ENCODE measurements at regions not wholly inside any gene's neighbourhood (a gene's known extent, or its start where the extent isn't known, plus 50 kb on each side); places are given as distances from the start of the nearest gene placed in this dataset.
"Not testable (repeated sequence)": the region's sequence is repeated elsewhere in the genome, so short reads cannot be mapped to it uniquely, and the experiment has no call there.

- no peaks in the 10 kb centered on the region for H3K4me1 Mint-ChIP-seq
- no peak for DNase-seq
- peaks cover 2% of the 10 kb centered on the region for H3K9me3 Mint-ChIP-seq
- H3K27me3 Mint-ChIP-seq: no peaks in the 10 kb centered on the region
- ChIA-PET POLR2A (no interaction called here), CTCF (no interaction called here)
- no peaks in the 10 kb centered on the region for H3K36me3 Mint-ChIP-seq (ENCODE audit: low read depth)
- no peak overlapping the region for H3K4me3 Mint-ChIP-seq
- H3K27ac Mint-ChIP-seq: no peak overlapping the region
These were observed 583.3 kb downstream of the TENT5A start for GRCh38 chr6:81169166-81169565.

GRCh38 chr6:81166770-81167169 lies 585.7 kb downstream of the TENT5A start:
- Mint-ChIP-seq H3K4me3 (no peak overlapping the region), H3K9me3 (peaks cover 2% of the 10 kb centered on the region), H3K27me3 (no peaks in the 10 kb centered on the region), H3K27ac (no peak overlapping the region), H3K36me3 (ENCODE audit: low read depth) (no peaks in the 10 kb centered on the region), H3K4me1 (no peaks in the 10 kb centered on the region)
- ChIA-PET POLR2A (no interaction called here), CTCF (no interaction called here)
- DNase-seq: no peak

GRCh38 chr6:81158956-81159355 lies 593.5 kb downstream of the TENT5A start:
- POLR2A ChIA-PET: no interaction called here
- CTCF ChIA-PET: no interaction called here
- no peak for DNase-seq
- Mint-ChIP-seq H3K36me3 (ENCODE audit: low read depth) (no peaks in the 10 kb centered on the region), H3K4me1 (no peaks in the 10 kb centered on the region), H3K27me3 (no peaks in the 10 kb centered on the region), H3K27ac (no peak overlapping the region), H3K9me3 (peaks cover 4% of the 10 kb centered on the region), H3K4me3 (no peak overlapping the region)

GRCh38 chr6:81148751-81149150 lies 603.7 kb downstream of the TENT5A start:
- Mint-ChIP-seq H3K4me3 (no peak overlapping the region), H3K9me3 (peaks cover 5% of the 10 kb centered on the region), H3K27ac (no peak overlapping the region), H3K36me3 (ENCODE audit: low read depth) (no peaks in the 10 kb centered on the region), H3K4me1 (no peaks in the 10 kb centered on the region), H3K27me3 (no peaks in the 10 kb centered on the region)
- ChIA-PET POLR2A (no interaction called here), CTCF (no interaction called here)
- DNase-seq: no peak

GRCh38 chr6:81145506-81145905 lies 607.0 kb downstream of the TENT5A start:
- ChIA-PET CTCF (no interaction called here), POLR2A (no interaction called here)
- no peaks in the 10 kb centered on the region for H3K4me1 Mint-ChIP-seq
- peaks cover 2% of the 10 kb centered on the region for H3K9me3 Mint-ChIP-seq
- no peaks in the 10 kb centered on the region for H3K36me3 Mint-ChIP-seq (ENCODE audit: low read depth)
- no peak overlapping the region for H3K27ac Mint-ChIP-seq
- H3K27me3 Mint-ChIP-seq: no peaks in the 10 kb centered on the region
- no peak for DNase-seq
- no peak overlapping the region for H3K4me3 Mint-ChIP-seq

GRCh38 chr6:81144346-81144745 lies 608.1 kb downstream of the TENT5A start:
- DNase-seq: no peak
- Mint-ChIP-seq H3K4me3 (no peak overlapping the region), H3K4me1 (no peaks in the 10 kb centered on the region), H3K9me3 (peaks cover 2% of the 10 kb centered on the region), H3K27me3 (no peaks in the 10 kb centered on the region), H3K27ac (no peak overlapping the region), H3K36me3 (ENCODE audit: low read depth) (no peaks in the 10 kb centered on the region)
- ChIA-PET POLR2A (no interaction called here), CTCF (no interaction called here)

- peaks cover 3% of the 10 kb centered on the region for H3K9me3 Mint-ChIP-seq
- DNase-seq: no peak
- no peak overlapping the region for H3K27ac Mint-ChIP-seq
- no peak overlapping the region for H3K4me3 Mint-ChIP-seq
- H3K27me3 Mint-ChIP-seq: no peaks in the 10 kb centered on the region
- ChIA-PET POLR2A (no interaction called here), CTCF (no interaction called here)
- no peaks in the 10 kb centered on the region for H3K4me1 Mint-ChIP-seq
- H3K36me3 Mint-ChIP-seq (ENCODE audit: low read depth): no peaks in the 10 kb centered on the region
These were observed 614.2 kb downstream of the TENT5A start for GRCh38 chr6:81138236-81138635.

- CTCF ChIA-PET: no interaction called here
- no peak for DNase-seq
- H3K9me3 Mint-ChIP-seq: peaks cover 2% of the 10 kb centered on the region
- no peaks in the 10 kb centered on the region for H3K36me3 Mint-ChIP-seq (ENCODE audit: low read depth)
- no peak overlapping the region for H3K4me3 Mint-ChIP-seq
- no peak overlapping the region for H3K27ac Mint-ChIP-seq
- no peaks in the 10 kb centered on the region for H3K4me1 Mint-ChIP-seq
- H3K27me3 Mint-ChIP-seq: no peaks in the 10 kb centered on the region
- POLR2A ChIA-PET: no interaction called here
These were observed 621.5 kb downstream of the TENT5A start for GRCh38 chr6:81130969-81131368.

- H3K4me3 Mint-ChIP-seq: no peak overlapping the region
- H3K27me3 Mint-ChIP-seq: no peaks in the 10 kb centered on the region
- H3K27ac Mint-ChIP-seq: no peak overlapping the region
- CTCF ChIA-PET: no interaction called here
- H3K4me1 Mint-ChIP-seq: no peaks in the 10 kb centered on the region
- no peaks in the 10 kb centered on the region for H3K36me3 Mint-ChIP-seq (ENCODE audit: low read depth)
- peaks cover 2% of the 10 kb centered on the region for H3K9me3 Mint-ChIP-seq
- DNase-seq: no peak
- POLR2A ChIA-PET: no interaction called here
These were observed 622.4 kb downstream of the TENT5A start for GRCh38 chr6:81130061-81130460.

- ChIA-PET CTCF (no interaction called here), POLR2A (no interaction called here)
- H3K4me1 Mint-ChIP-seq: no peaks in the 10 kb centered on the region
- no peak for DNase-seq
- H3K27me3 Mint-ChIP-seq: no peaks in the 10 kb centered on the region
- peaks cover 2% of the 10 kb centered on the region for H3K9me3 Mint-ChIP-seq
- H3K36me3 Mint-ChIP-seq (ENCODE audit: low read depth): no peaks in the 10 kb centered on the region
- H3K27ac Mint-ChIP-seq: no peak overlapping the region
- no peak overlapping the region for H3K4me3 Mint-ChIP-seq
These were observed 623.8 kb downstream of the TENT5A start for GRCh38 chr6:81128671-81129070.

GRCh38 chr6:81126150-81126549 lies 626.3 kb downstream of the TENT5A start:
- Mint-ChIP-seq H3K27ac (no peak overlapping the region), H3K27me3 (no peaks in the 10 kb centered on the region), H3K4me1 (no peaks in the 10 kb centered on the region), H3K4me3 (no peak overlapping the region), H3K36me3 (ENCODE audit: low read depth) (no peaks in the 10 kb centered on the region), H3K9me3 (peaks cover 3% of the 10 kb centered on the region)
- POLR2A ChIA-PET: no interaction called here
- DNase-seq: no peak
- CTCF ChIA-PET: no interaction called here

GRCh38 chr6:81120280-81120679 lies 632.2 kb downstream of the TENT5A start:
- Mint-ChIP-seq H3K4me3 (no peak overlapping the region), H3K36me3 (ENCODE audit: low read depth) (no peaks in the 10 kb centered on the region), H3K27me3 (no peaks in the 10 kb centered on the region), H3K9me3 (peaks cover 9% of the 10 kb centered on the region), H3K4me1 (no peaks in the 10 kb centered on the region), H3K27ac (no peak overlapping the region)
- no peak for DNase-seq
- POLR2A ChIA-PET: no interaction called here
- CTCF ChIA-PET: no interaction called here

- Mint-ChIP-seq H3K27ac (no peak overlapping the region), H3K4me1 (no peaks in the 10 kb centered on the region), H3K4me3 (no peak overlapping the region), H3K9me3 (peaks cover 13% of the 10 kb centered on the region), H3K36me3 (ENCODE audit: low read depth) (no peaks in the 10 kb centered on the region), H3K27me3 (no peaks in the 10 kb centered on the region)
- no peak for DNase-seq
- ChIA-PET POLR2A (no interaction called here), CTCF (no interaction called here)
These were observed 646.5 kb downstream of the TENT5A start for GRCh38 chr6:81105998-81106397.

GRCh38 chr6:81098109-81098814 lies 654.2 kb downstream of the TENT5A start:
- no peak overlapping the region for H3K27ac Mint-ChIP-seq
- ChIA-PET CTCF (no interaction called here), POLR2A (no interaction called here)
- H3K27me3 Mint-ChIP-seq: no peaks in the 10 kb centered on the region
- no peak for DNase-seq
- H3K9me3 Mint-ChIP-seq: peaks cover 3% of the 10 kb centered on the region
- no peaks in the 10 kb centered on the region for H3K36me3 Mint-ChIP-seq (ENCODE audit: low read depth)
- no peak overlapping the region for H3K4me3 Mint-ChIP-seq
- no peaks in the 10 kb centered on the region for H3K4me1 Mint-ChIP-seq

GRCh38 chr6:81096464-81096863 lies 656.0 kb downstream of the TENT5A start:
- H3K9me3 Mint-ChIP-seq; H3K27me3 Mint-ChIP-seq; CTCF ChIA-PET; POLR2A ChIA-PET; H3K4me1 Mint-ChIP-seq; H3K4me3 Mint-ChIP-seq; H3K36me3 Mint-ChIP-seq (ENCODE audit: low read depth); DNase-seq; H3K27ac Mint-ChIP-seq: not testable (repeated sequence)

Measured in activated CD4-positive, alpha-beta memory T cell treated with anti-CD3 and anti-CD28 coated beads, Interleukin-2, amount 10 ng/mL, durations not matched to agents 7 days and 5 days (primary cell).